OCI-LY3 (cell line): ENCODE measurements at regions not wholly inside any gene's neighbourhood (a gene's known extent, or its start where the extent isn't known, plus 50 kb on each side); places are given as distances from the start of the nearest gene placed in this dataset.

Source experiments
- CTCF ChIP-seq: fragments of 200-600, 300-600 bp; sonication (generic); IDR thresholded peaks from 2 replicates; pipeline ENCODE4 v1.5.1; 2014; ENCODE audit warnings: antibody characterized with exemption, low read length, low read depth
- EZH2phosphoT487 ChIP-seq: fragments of 200-600 bp; shearing (Covaris generic); IDR thresholded peaks from 2 replicates; pipeline ENCODE4 v1.6.1; 2018; ENCODE audit warnings: antibody characterized with exemption, mixed run types, low read depth

- TF ChIP-seq CTCF = no peak
- no peak for TF ChIP-seq EZH2phosphoT487
These were observed 212.0 kb downstream of the SREK1 start for GRCh38 chr5:66356011-66356565.
